Skin of body (tissue), 1 donor: ENCODE measurements at regions not wholly inside any gene's neighbourhood (a gene's known extent, or its start where the extent isn't known, plus 50 kb on each side); places are given as distances from the start of the nearest gene placed in this dataset.
A peak's percentile ranks its signal among the peaks of the same experiment; 100 is the strongest.

ENCODE experiments used
- DNase-seq: peaks from one replicate; lab custom pipeline; 2025; lab: John Stamatoyannopoulos, UW

GRCh38 chr6:40755046-40755681 is 168.0 kb upstream of the LRFN2 start:
- DNase-seq = no peak

GRCh38 chr6:40754461-40755045 is 167.4 kb upstream of the LRFN2 start:
- DNase-seq = no peak

GRCh38 chr6:40753675-40754448 is 166.7 kb upstream of the LRFN2 start:
- DNase-seq = no peak

GRCh38 chr6:40753048-40753447 is 165.9 kb upstream of the LRFN2 start:
- DNase-seq = no peak

- no peak for DNase-seq
Observed at GRCh38 chr6:40744835-40745234, 157.7 kb upstream of the LRFN2 start.

GRCh38 chr6:40743690-40744446 is 156.7 kb upstream of the LRFN2 start:
- DNase-seq = no peak

- no peak for DNase-seq
Observed at GRCh38 chr6:40743226-40743625, 156.1 kb upstream of the LRFN2 start.

GRCh38 chr6:40740518-40740917 is 153.4 kb upstream of the LRFN2 start:
- no peak for DNase-seq

GRCh38 chr6:40738551-40739193 is 151.5 kb upstream of the LRFN2 start:
- DNase-seq = peak; percentile 71

GRCh38 chr6:40735521-40735920 is 148.4 kb upstream of the LRFN2 start:
- DNase-seq = no peak

- no peak for DNase-seq
Observed at GRCh38 chr6:40735121-40735520, 148.0 kb upstream of the LRFN2 start.

GRCh38 chr6:40734607-40735006 is 147.4 kb upstream of the LRFN2 start:
- no peak for DNase-seq

GRCh38 chr6:40733770-40734396 is 146.7 kb upstream of the LRFN2 start:
- DNase-seq = no peak

GRCh38 chr6:40733290-40733689 is 146.1 kb upstream of the LRFN2 start:
- DNase-seq = no peak

GRCh38 chr6:40732878-40733277 is 145.7 kb upstream of the LRFN2 start:
- DNase-seq = no peak

- no peak for DNase-seq
Observed at GRCh38 chr6:40728643-40729042, 141.5 kb upstream of the LRFN2 start.

GRCh38 chr6:40727271-40727670 is 140.1 kb upstream of the LRFN2 start:
- DNase-seq = no peak

- DNase-seq = no peak
Observed at GRCh38 chr6:40726853-40727252, 139.7 kb upstream of the LRFN2 start.

GRCh38 chr6:40725390-40725789 is 138.2 kb upstream of the LRFN2 start:
- no peak for DNase-seq

- DNase-seq = no peak
Observed at GRCh38 chr6:40724886-40725285, 137.7 kb upstream of the LRFN2 start.

- no peak for DNase-seq
Observed at GRCh38 chr6:40723967-40724366, 136.8 kb upstream of the LRFN2 start.
